ENCODE measurements at regions not wholly inside any gene's neighbourhood (a gene's known extent, or its start where the extent isn't known, plus 50 kb on each side); places are given as distances from the start of the nearest gene placed in this dataset.

DNA sequence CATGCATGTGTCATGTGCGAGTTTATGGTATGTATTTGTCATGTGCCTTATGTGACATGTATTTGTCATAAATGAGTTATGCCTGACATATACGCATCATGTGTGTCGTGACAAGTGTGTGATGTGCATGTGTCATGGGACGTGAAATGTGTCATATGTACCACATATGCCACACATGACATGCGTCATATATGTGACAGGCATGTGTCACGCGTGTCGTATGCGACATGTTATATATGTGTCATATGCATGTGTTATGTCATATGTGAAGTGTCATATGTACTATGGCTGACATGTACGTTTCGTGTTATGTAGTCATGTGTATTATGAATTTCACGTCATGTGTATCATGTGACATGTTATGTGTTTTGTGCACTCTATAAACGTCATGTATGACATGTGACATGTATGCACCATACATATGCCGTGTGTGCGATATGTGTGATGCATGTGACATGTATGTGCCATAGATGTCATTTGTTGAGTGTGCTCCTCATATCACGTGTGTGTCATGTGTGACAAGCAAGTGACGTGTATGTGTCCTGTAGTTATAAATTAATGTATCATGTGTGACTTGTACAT, 2152.3 kb upstream of the PIK3C3 start:
- Histone ChIP-seq H3K56ac (replicated peaks; ENCODE audit: insufficient read length, low read depth, low read length) (no peak overlapping the region), H3K4me2 (ENCODE audit: insufficient read depth in 1 of 2, low read depth in 2 of 2, low read length in 2 of 2) (no peak overlapping the region), H3K4me3 (ENCODE audit: extremely low read depth in 1 of 4, insufficient read depth in 2 of 4, low read depth in 3 of 4, low read length in 4 of 4) (no peak overlapping the region)

More for the DNA sequence above, 2152.3 kb upstream of the PIK3C3 start:
- no peak for FAIRE-seq
- POLR2A ChIA-PET (ENCODE audit: partially characterized antibody) = no interaction called here
- Histone ChIP-seq H3K9ac (replicated peaks in 1 of 4; ENCODE audit: extremely low read depth in 1 of 4, low read depth in 3 of 4, low read length in 3 of 4) (no peak overlapping the region), H2BK5ac (ENCODE audit: low read depth, low read length) (no peak overlapping the region), H3K4ac (replicated peaks; ENCODE audit: insufficient read length, low read depth, low read length) (no peak overlapping the region), H3K23me2 (ENCODE audit: low read depth, low read length) (no peaks in the 10 kb centered on the region), H2AK5ac (ENCODE audit: low read depth, low read length) (no peak overlapping the region), H3K18ac (ENCODE audit: extremely low read depth, low read length) (no peak overlapping the region), H3K14ac (ENCODE audit: insufficient read length) (no peak overlapping the region), H4K5ac (ENCODE audit: insufficient read length, low read depth, low read length) (no peak overlapping the region), H3K4me1 (replicated peaks in 1 of 4; ENCODE audit: control insufficient read depth in 3 of 4, insufficient read depth in 4 of 4, low read length in 3 of 4) (no peaks in the 10 kb centered on the region), H2BK12ac (ENCODE audit: low read depth, low read length) (no peak overlapping the region), H3K79me2 (ENCODE audit: control insufficient read depth in 1 of 2, insufficient read depth in 2 of 2, low read length in 2 of 2) (peaks cover 0 to 14% of the 10 kb centered on the region in 2 experiments; a peak in 3 of 4 replicates), H2BK20ac (ENCODE audit: low read length) (no peak overlapping the region), H4K8ac (ENCODE audit: extremely low read depth, insufficient read depth, low read length) (no peak overlapping the region), H4K91ac (replicated peaks; ENCODE audit: insufficient read length, low read length) (no peak overlapping the region), H2AFZ (ENCODE audit: low read length) (no peak overlapping the region), H2BK15ac (ENCODE audit: low read length) (no peak overlapping the region), H3K9me3 (ENCODE audit: insufficient read depth in 2 of 2, low read depth in 1 of 2, low read length in 1 of 2) (peaks cover 21 to 22% of the 10 kb centered on the region in 2 experiments), H3K23ac (ENCODE audit: insufficient read length) (no peak overlapping the region), H3K27ac (ENCODE audit: low read depth, low read length) (no peak overlapping the region), H2BK120ac (replicated peaks; ENCODE audit: low read depth, low read length) (no peak overlapping the region), H4K20me1 (replicated peaks in 1 of 2; ENCODE audit: control insufficient read depth in 1 of 2, insufficient read depth in 2 of 2, low read length in 2 of 2) (no peaks in the 10 kb centered on the region), H3K27me3 (replicated peaks in 1 of 4; ENCODE audit: control insufficient read depth in 3 of 4, extremely low read depth in 1 of 4, insufficient read depth in 3 of 4, low read length in 3 of 4) (no peaks in the 10 kb centered on the region), H3K79me1 (ENCODE audit: low read depth, low read length) (no peaks in the 10 kb centered on the region), H3K36me3 (ENCODE audit: control insufficient read depth in 2 of 4, insufficient read depth in 4 of 4, low read length in 3 of 4) (peaks cover 0 to 3% (median 0%) of the 10 kb centered on the region in 4 experiments; a peak in 2 of 8 replicates)
- CTCF ChIA-PET (ENCODE audit: partially characterized antibody) = no interaction called here
- no peak for TF ChIP-seq PHF8 (conservative IDR thresholded peaks at IDR 0.05; ENCODE audit: low read depth, low read length)
- TF ChIP-seq HDAC6 (IDR thresholded peaks at IDR 0.05; ENCODE audit: low read depth, low read length) = no peak
- TF ChIP-seq CEBPB (IDR thresholded peaks at IDR 0.05; ENCODE audit: low read depth, low read length) = no peak
- WGBS, 2 experiments (ENCODE audit: extremely low coverage in 1 of 2, insufficient coverage in 1 of 2, insufficient read length in 1 of 2, insufficient replicate concordance in 2 of 2, low coverage in 1 of 2, low lambda C conversion rate in 2 of 2, missing lambda C conversion rate in 1 of 2) = 85% methylated on average over 17 of the region's 17 CpGs; no CpG with 5 or more reads in 1 of the 2 experiments
- DNase-seq (ENCODE audit: low read depth in 1 of 2, low spot score in 2 of 2) = no peak

All from H1 (cell line).